ENCODE measurements at regions not wholly inside any gene's neighbourhood (a gene's known extent, or its start where the extent isn't known, plus 50 kb on each side); places are given as distances from the start of the nearest gene placed in this dataset.

GRCh38 chr9:16286160-16286559 is 584.3 kb downstream of the BNC2 start:
- no peak overlapping the region for H2AFZ ChIP-seq (ENCODE audit: low read length)
- no peaks in the 10 kb centered on the region for H3K9me2 ChIP-seq (ENCODE audit: low read depth, low read length)
- H3K9ac ChIP-seq (ENCODE audit: low read length), result no peak overlapping the region
- no peak for TF ChIP-seq EZH2 (IDR thresholded peaks at IDR 0.05; ENCODE audit: borderline replicate concordance, low read length)
- TF ChIP-seq CTCF (IDR thresholded peaks at IDR 0.05; ENCODE audit: low read length), result no peak
- no peaks in the 10 kb centered on the region for H3K4me1 ChIP-seq (ENCODE audit: insufficient read depth, low read length, severe bottlenecking)
- no peaks in the 10 kb centered on the region for H3K27me3 ChIP-seq (ENCODE audit: insufficient read depth, low read length)
- no peaks in the 10 kb centered on the region for H3K9me3 ChIP-seq (ENCODE audit: low read length)
- H3F3A ChIP-seq (ENCODE audit: insufficient read depth, low read length), result no peaks in the 10 kb centered on the region
- H4K20me1 ChIP-seq (ENCODE audit: insufficient read depth, low read length), result no peaks in the 10 kb centered on the region
- no peaks in the 10 kb centered on the region for H3K36me3 ChIP-seq (ENCODE audit: insufficient read depth, low read length)
- H3K79me2 ChIP-seq (ENCODE audit: insufficient read depth, low read length), result no peaks in the 10 kb centered on the region
- no peak overlapping the region for H3K4me2 ChIP-seq (ENCODE audit: low read length)
- no peak overlapping the region for H3K27ac ChIP-seq (ENCODE audit: low read depth, low read length, poor library complexity, severe bottlenecking)
- H3K4me3 ChIP-seq (ENCODE audit: low read depth, low read length, poor library complexity, severe bottlenecking), result no peak overlapping the region

- H4K20me1 ChIP-seq (ENCODE audit: insufficient read depth, low read length), result no peaks in the 10 kb centered on the region
- no peaks in the 10 kb centered on the region for H3K9me2 ChIP-seq (ENCODE audit: low read depth, low read length)
- no peaks in the 10 kb centered on the region for H3K4me1 ChIP-seq (ENCODE audit: insufficient read depth, low read length, severe bottlenecking)
- H3K27ac ChIP-seq (ENCODE audit: low read depth, low read length, poor library complexity, severe bottlenecking), result no peak overlapping the region
- H3K27me3 ChIP-seq (ENCODE audit: insufficient read depth, low read length), result no peaks in the 10 kb centered on the region
- no peaks in the 10 kb centered on the region for H3K9me3 ChIP-seq (ENCODE audit: low read length)
- no peak overlapping the region for H3K4me3 ChIP-seq (ENCODE audit: low read depth, low read length, poor library complexity, severe bottlenecking)
- no peaks in the 10 kb centered on the region for H3F3A ChIP-seq (ENCODE audit: insufficient read depth, low read length)
- H2AFZ ChIP-seq (ENCODE audit: low read length), result no peak overlapping the region
- H3K9ac ChIP-seq (ENCODE audit: low read length), result no peak overlapping the region
- no peaks in the 10 kb centered on the region for H3K79me2 ChIP-seq (ENCODE audit: insufficient read depth, low read length)
- no peak overlapping the region for H3K4me2 ChIP-seq (ENCODE audit: low read length)
- TF ChIP-seq CTCF (IDR thresholded peaks at IDR 0.05; ENCODE audit: low read length) (no peak), EZH2 (IDR thresholded peaks at IDR 0.05; ENCODE audit: borderline replicate concordance, low read length) (no peak)
- H3K36me3 ChIP-seq (ENCODE audit: insufficient read depth, low read length), result no peaks in the 10 kb centered on the region
Measured at GRCh38 chr9:16289639-16290038, 580.8 kb downstream of the BNC2 start.

GRCh38 chr9:16290169-16290568 is 580.3 kb downstream of the BNC2 start:
- Histone ChIP-seq H3K9me2 (ENCODE audit: low read depth, low read length) (no peaks in the 10 kb centered on the region), H3K27me3 (ENCODE audit: insufficient read depth, low read length) (no peaks in the 10 kb centered on the region), H2AFZ (ENCODE audit: low read length) (no peak overlapping the region), H3K79me2 (ENCODE audit: insufficient read depth, low read length) (no peaks in the 10 kb centered on the region), H3K4me3 (ENCODE audit: low read depth, low read length, poor library complexity, severe bottlenecking) (no peak overlapping the region), H4K20me1 (ENCODE audit: insufficient read depth, low read length) (no peaks in the 10 kb centered on the region), H3K4me1 (ENCODE audit: insufficient read depth, low read length, severe bottlenecking) (no peaks in the 10 kb centered on the region), H3F3A (ENCODE audit: insufficient read depth, low read length) (no peaks in the 10 kb centered on the region), H3K9ac (ENCODE audit: low read length) (no peak overlapping the region), H3K36me3 (ENCODE audit: insufficient read depth, low read length) (no peaks in the 10 kb centered on the region), H3K9me3 (ENCODE audit: low read length) (no peaks in the 10 kb centered on the region), H3K27ac (ENCODE audit: low read depth, low read length, poor library complexity, severe bottlenecking) (no peak overlapping the region), H3K4me2 (ENCODE audit: low read length) (no peak overlapping the region)
- TF ChIP-seq CTCF (IDR thresholded peaks at IDR 0.05; ENCODE audit: low read length) (no peak), EZH2 (IDR thresholded peaks at IDR 0.05; ENCODE audit: borderline replicate concordance, low read length) (no peak)

All from OCI-LY1 (cell line).